PC-3 (cell line): ENCODE measurements at regions not wholly inside any gene's neighbourhood (a gene's known extent, or its start where the extent isn't known, plus 50 kb on each side); places are given as distances from the start of the nearest gene placed in this dataset.

Experiments
- ATAC-seq: fragments of 200-7000 bp; cut with Tn5 transposase; 2 replicates; pipeline ENCODE4 v1.9.1; 2020; ENCODE audit warnings: mild to moderate bottlenecking, moderate library complexity
- BruUV-seq: library from RNA; stranded (reverse); fragments of 400-500 nt; replicated peaks from 2 replicates; lab custom pipeline; 2021; lab: Mats Ljungman, UMichigan
- CTCF ChIA-PET: fragments of 300-600 bp; sonication (Branson Sonifier 250); formaldehyde crosslinking; loops from one replicate; lab custom pipeline; 2022; ENCODE audit warnings: antibody characterized with exemption; lab: Charles Lee
- POLR2A ChIA-PET: fragments of 300-600 bp; sonication (Branson Sonifier 250); formaldehyde crosslinking; loops from one replicate; lab custom pipeline; 2022; ENCODE audit warnings: antibody characterized with exemption; ENCODE audit not compliant: unreplicated experiment; lab: Charles Lee
- DNase-seq: peaks from one replicate; pipeline ENCODE4 v3.0.0-alpha.2; 2015
- H2AFZ ChIP-seq: fragments of 300-600 bp; sonication (generic); 2 replicates; pipeline ENCODE4 v1.6.0; 2016; ENCODE audit warnings: antibody characterized with exemption, low read length
- H3F3A ChIP-seq: fragments of 300-600 bp; sonication (generic); one replicate; pipeline ENCODE4 v1.6.0; 2017; ENCODE audit warnings: antibody characterized with exemption, low read length, control low read depth, mild to moderate bottlenecking; ENCODE audit not compliant: unreplicated experiment
- H3K27ac ChIP-seq: fragments of 300-600 bp; sonication (generic); 2 replicates; pipeline ENCODE4 v1.5.1; 2016; ENCODE audit warnings: mild to moderate bottlenecking, low read length
- H3K27me3 ChIP-seq: fragments of 300-600 bp; sonication (generic); 2 replicates; pipeline ENCODE4 v1.6.1; 2016; ENCODE audit warnings: low read length, mixed read lengths
- H3K36me3 ChIP-seq: fragments of 300-600 bp; sonication (generic); 2 replicates; pipeline ENCODE4 v1.6.1; 2016; ENCODE audit warnings: low read depth, mixed run types, low read length, mixed read lengths
- H3K4me1 ChIP-seq: fragments of 300-600 bp; sonication (generic); 2 replicates; pipeline ENCODE4 v1.5.1; 2016; ENCODE audit warnings: low read length; ENCODE audit not compliant: insufficient read depth
- H3K4me2 ChIP-seq: fragments of 300-600 bp; sonication (generic); 2 replicates; pipeline ENCODE4 v1.6.0; 2016; ENCODE audit warnings: low read length
- H3K4me3 ChIP-seq: fragments of 300-600 bp; sonication (generic); 2 replicates; pipeline ENCODE4 v1.5.1; 2016; ENCODE audit warnings: mild to moderate bottlenecking, low read length, mixed read lengths
- H3K79me2 ChIP-seq: fragments of 300-600 bp; sonication (generic); 2 replicates; pipeline ENCODE4 v1.6.1; 2017; ENCODE audit warnings: low read length, mixed read lengths
- H3K9ac ChIP-seq: fragments of 300-600 bp; sonication (generic); 2 replicates; pipeline ENCODE4 v1.6.0; 2016; ENCODE audit warnings: mild to moderate bottlenecking, low read length
- H3K9me2 ChIP-seq: fragments of 300-600 bp; sonication (generic); replicated peaks from 2 replicates; pipeline ENCODE4 v1.6.1; 2016; ENCODE audit warnings: mixed run types, low read length, mixed read lengths
- H3K9me3 ChIP-seq: fragments of 300-600 bp; sonication (generic); 2 replicates; pipeline ENCODE4 v1.6.1; 2016; ENCODE audit warnings: low read length, mixed read lengths
- H4K20me1 ChIP-seq: fragments of 300-600 bp; sonication (generic); 2 replicates; pipeline ENCODE4 v1.6.1; 2016; ENCODE audit warnings: low read length, mixed read lengths
- CTCF ChIP-seq: fragments of 300-600 bp; sonication (generic); conservative IDR thresholded peaks from 2 replicates; pipeline ENCODE4 v1.5.1; 2017; ENCODE audit warnings: antibody characterized with exemption, low read depth, mild to moderate bottlenecking, low read length
- EZH2 ChIP-seq: fragments of 300-600 bp; sonication (generic); IDR thresholded peaks from one replicate; pipeline ENCODE4 v1.6.1; 2017; ENCODE audit warnings: antibody characterized with exemption, mild to moderate bottlenecking, low read length; ENCODE audit not compliant: unreplicated experiment
- EZH2phosphoT487 ChIP-seq: fragments of 300-600 bp; sonication (generic); IDR thresholded peaks from 2 replicates; pipeline ENCODE4 v1.6.1; 2018; ENCODE audit warnings: mild to moderate bottlenecking, antibody characterized with exemption, low read length, borderline replicate concordance
- intact Hi-C: fragments of 100-400 bp; cut with micrococcal nuclease; formaldehyde crosslinking; loops from 2 replicates; pipeline ENCODE4 v1.9.0; 2023

GRCh38 chr6:97644353-97644752 is 361.3 kb upstream of the MMS22L start:
- Histone ChIP-seq H2AFZ (no peak overlapping the region), H4K20me1 (no peaks in the 10 kb centered on the region), H3K4me2 (no peak overlapping the region), H3K36me3 (no peaks in the 10 kb centered on the region), H3K79me2 (no peaks in the 10 kb centered on the region), H3K4me1 (no peaks in the 10 kb centered on the region), H3K9ac (no peak overlapping the region), H3F3A (no peaks in the 10 kb centered on the region), H3K9me3 (no peaks in the 10 kb centered on the region), H3K4me3 (no peak overlapping the region), H3K27ac (no peak overlapping the region), H3K9me2 (no peaks in the 10 kb centered on the region), H3K27me3 (no peaks in the 10 kb centered on the region)
- ChIA-PET POLR2A (no interaction called here), CTCF (no interaction called here)
- TF ChIP-seq CTCF (no peak), EZH2 (no peak), EZH2phosphoT487 (no peak)
- BruUV-seq = no TSS peak
- intact Hi-C loops = no loop called here
- DNase-seq (no peak), ATAC-seq (no peak)

DNA sequence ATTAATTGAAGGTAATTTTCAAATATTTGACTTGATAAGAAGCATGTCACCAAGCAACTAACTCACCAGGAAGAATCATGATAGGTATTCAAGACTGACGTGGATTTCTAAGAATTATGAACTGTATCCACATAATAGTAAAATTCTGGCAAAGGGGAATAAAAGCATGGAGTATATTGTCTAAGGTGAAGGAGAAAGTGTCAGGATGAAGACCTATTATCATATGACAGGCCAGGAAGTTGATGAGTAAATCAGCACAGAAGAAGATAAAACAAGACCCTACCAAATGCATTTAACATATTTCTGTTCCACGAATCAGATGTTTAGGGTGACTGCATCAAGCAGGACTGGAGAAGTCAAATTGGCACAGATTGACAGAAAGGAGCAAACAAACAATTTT is 362.7 kb upstream of the MMS22L start:
- ChIA-PET CTCF (no interaction called here), POLR2A (no interaction called here)
- H4K20me1 ChIP-seq = no peaks in the 10 kb centered on the region
- H3K27me3 ChIP-seq = no peaks in the 10 kb centered on the region
- no TSS peak for BruUV-seq
- intact Hi-C loops = no loop called here
- H3K9ac ChIP-seq = no peak overlapping the region
- no peaks in the 10 kb centered on the region for H3F3A ChIP-seq
- H3K27ac ChIP-seq = no peak overlapping the region
- no peak overlapping the region for H3K4me2 ChIP-seq
- no peak overlapping the region for H3K4me3 ChIP-seq
- TF ChIP-seq EZH2 = no peak
- no peak for TF ChIP-seq EZH2phosphoT487
- TF ChIP-seq CTCF = no peak
- ATAC-seq = no peak
- no peak overlapping the region for H2AFZ ChIP-seq
- H3K79me2 ChIP-seq = no peaks in the 10 kb centered on the region
- no peaks in the 10 kb centered on the region for H3K4me1 ChIP-seq
- no peaks in the 10 kb centered on the region for H3K36me3 ChIP-seq
- H3K9me2 ChIP-seq = no peaks in the 10 kb centered on the region
- DNase-seq = no peak
- no peaks in the 10 kb centered on the region for H3K9me3 ChIP-seq

- Histone ChIP-seq H3K4me3 (no peak overlapping the region), H3K9me3 (no peaks in the 10 kb centered on the region), H3K27ac (no peak overlapping the region), H3K27me3 (no peaks in the 10 kb centered on the region), H2AFZ (no peak overlapping the region), H3K9me2 (no peaks in the 10 kb centered on the region), H3K4me1 (no peaks in the 10 kb centered on the region), H3F3A (no peaks in the 10 kb centered on the region), H3K79me2 (no peaks in the 10 kb centered on the region), H3K9ac (no peak overlapping the region), H3K36me3 (no peaks in the 10 kb centered on the region), H3K4me2 (no peak overlapping the region), H4K20me1 (no peaks in the 10 kb centered on the region)
- no peak for DNase-seq
- intact Hi-C loops = no loop called here
- no peak for ATAC-seq
- BruUV-seq = no TSS peak
- ChIA-PET CTCF (no interaction called here), POLR2A (no interaction called here)
- TF ChIP-seq EZH2phosphoT487 (no peak), CTCF (no peak), EZH2 (no peak)
These were observed 370.1 kb upstream of the MMS22L start for GRCh38 chr6:97653076-97653475.
